ENCODE measurements at regions not wholly inside any gene's neighbourhood (a gene's known extent, or its start where the extent isn't known, plus 50 kb on each side); places are given as distances from the start of the nearest gene placed in this dataset.

DNA sequence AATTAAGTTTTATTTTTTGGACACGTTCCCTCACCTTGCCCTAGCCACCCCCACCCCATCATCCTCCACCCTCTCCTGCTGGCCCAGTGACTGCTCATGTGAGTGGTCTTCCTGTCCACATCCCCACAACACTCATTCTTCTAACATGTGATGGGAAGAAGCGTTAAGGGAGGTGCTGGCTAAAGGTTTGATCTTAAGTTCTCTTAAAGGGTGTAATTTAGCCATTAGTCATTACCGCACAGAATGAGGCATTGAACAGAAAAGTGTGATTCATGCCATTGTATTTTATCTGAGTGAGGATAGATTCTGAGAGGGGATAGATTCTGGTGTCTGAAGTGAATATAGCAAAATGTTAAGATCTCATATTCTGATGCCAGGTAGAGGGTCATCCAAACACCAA is 272.9 kb upstream of the TPM1 start:
- TF ChIP-seq POLR2AphosphoS5 (IDR thresholded peaks at IDR 0.05) = peak; percentile 31
- TF ChIP-seq SMC3 (conservative IDR thresholded peaks at IDR 0.05; ENCODE audit: poor library complexity) = no peak
- H3K36me3 ChIP-seq (ENCODE audit: insufficient read depth, low read length) = no peaks in the 10 kb centered on the region

GRCh38 chr15:62770111-62770660 is 272.4 kb upstream of the TPM1 start:
- Histone ChIP-seq H3K36me3 (ENCODE audit: insufficient read depth, low read length) (no peaks in the 10 kb centered on the region), H3K27me3 (ENCODE audit: insufficient read depth, low read depth, low read length) (no peaks in the 10 kb centered on the region), H4K20me1 (ENCODE audit: insufficient read depth) (no peaks in the 10 kb centered on the region), H3K9ac (ENCODE audit: low read length) (no peak overlapping the region), H3F3A (ENCODE audit: insufficient read depth, low read length, poor library complexity, severe bottlenecking) (no peaks in the 10 kb centered on the region), H3K9me2 (ENCODE audit: insufficient read depth, low read length) (no peaks in the 10 kb centered on the region), H2AFZ (ENCODE audit: low read depth, low read length) (no peak overlapping the region), H3K9me3 (ENCODE audit: low read length) (no peaks in the 10 kb centered on the region), H3K4me2 (ENCODE audit: low read length) (no peak overlapping the region), H3K27ac (ENCODE audit: low read length) (no peak overlapping the region), H3K4me3 (ENCODE audit: low read length) (no peak overlapping the region), H3K79me2 (replicated peaks; ENCODE audit: insufficient read depth, low read length) (no peaks in the 10 kb centered on the region)
- TF ChIP-seq, protein P1, sequence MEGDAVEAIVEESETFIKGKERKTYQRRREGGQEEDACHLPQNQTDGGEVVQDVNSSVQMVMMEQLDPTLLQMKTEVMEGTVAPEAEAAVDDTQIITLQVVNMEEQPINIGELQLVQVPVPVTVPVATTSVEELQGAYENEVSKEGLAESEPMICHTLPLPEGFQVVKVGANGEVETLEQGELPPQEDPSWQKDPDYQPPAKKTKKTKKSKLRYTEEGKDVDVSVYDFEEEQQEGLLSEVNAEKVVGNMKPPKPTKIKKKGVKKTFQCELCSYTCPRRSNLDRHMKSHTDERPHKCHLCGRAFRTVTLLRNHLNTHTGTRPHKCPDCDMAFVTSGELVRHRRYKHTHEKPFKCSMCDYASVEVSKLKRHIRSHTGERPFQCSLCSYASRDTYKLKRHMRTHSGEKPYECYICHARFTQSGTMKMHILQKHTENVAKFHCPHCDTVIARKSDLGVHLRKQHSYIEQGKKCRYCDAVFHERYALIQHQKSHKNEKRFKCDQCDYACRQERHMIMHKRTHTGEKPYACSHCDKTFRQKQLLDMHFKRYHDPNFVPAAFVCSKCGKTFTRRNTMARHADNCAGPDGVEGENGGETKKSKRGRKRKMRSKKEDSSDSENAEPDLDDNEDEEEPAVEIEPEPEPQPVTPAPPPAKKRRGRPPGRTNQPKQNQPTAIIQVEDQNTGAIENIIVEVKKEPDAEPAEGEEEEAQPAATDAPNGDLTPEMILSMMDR (IDR thresholded peaks at IDR 0.05; ENCODE audit: poor library complexity, severe bottlenecking) = no peak
- no peak for TF ChIP-seq POLR2AphosphoS5 (IDR thresholded peaks at IDR 0.05)
- TF ChIP-seq SMC3 (conservative IDR thresholded peaks at IDR 0.05; ENCODE audit: poor library complexity) = no peak
- no peak for TF ChIP-seq EZH2 (IDR thresholded peaks at IDR 0.05; ENCODE audit: borderline replicate concordance, insufficient read depth, low read length, poor library complexity, severe bottlenecking)
- no peak for TF ChIP-seq MXI1 (conservative IDR thresholded peaks at IDR 0.05; ENCODE audit: poor library complexity, severe bottlenecking)
- TF ChIP-seq REST (IDR thresholded peaks at IDR 0.05; ENCODE audit: borderline replicate concordance) = no peak
- no peak for TF ChIP-seq EP300 (conservative IDR thresholded peaks at IDR 0.05; ENCODE audit: poor library complexity, severe bottlenecking)
- no peak for TF ChIP-seq TAF1 (IDR thresholded peaks at IDR 0.05; ENCODE audit: low read depth)
- TF ChIP-seq RAD21 (conservative IDR thresholded peaks at IDR 0.05) = no peak

More for the DNA sequence above, 272.9 kb upstream of the TPM1 start:
- no peak overlapping the region for H3K4me2 ChIP-seq (ENCODE audit: low read length)
- no peak overlapping the region for H3K9ac ChIP-seq (ENCODE audit: low read length)
- no peaks in the 10 kb centered on the region for H3K9me3 ChIP-seq (ENCODE audit: low read length)
- H3F3A ChIP-seq (ENCODE audit: insufficient read depth, low read length, poor library complexity, severe bottlenecking) = no peaks in the 10 kb centered on the region
- H3K4me3 ChIP-seq (ENCODE audit: low read length) = no peak overlapping the region
- H3K27ac ChIP-seq (ENCODE audit: low read length) = no peak overlapping the region
- H3K9me2 ChIP-seq (ENCODE audit: insufficient read depth, low read length) = no peaks in the 10 kb centered on the region
- no peaks in the 10 kb centered on the region for H4K20me1 ChIP-seq (ENCODE audit: insufficient read depth)
- no peaks in the 10 kb centered on the region for H3K27me3 ChIP-seq (ENCODE audit: insufficient read depth, low read depth, low read length)
- no peak overlapping the region for H2AFZ ChIP-seq (ENCODE audit: low read depth, low read length)
- no peaks in the 10 kb centered on the region for H3K79me2 ChIP-seq (replicated peaks; ENCODE audit: insufficient read depth, low read length)
